GM18519 (cell line): ENCODE measurements at regions not wholly inside any gene's neighbourhood (a gene's known extent, or its start where the extent isn't known, plus 50 kb on each side); places are given as distances from the start of the nearest gene placed in this dataset.

Experiments used
- ATAC-seq: cut with Tn5 transposase; IDR thresholded peaks from one replicate; pipeline ENCODE4 v1.9.1; 2021; ENCODE audit warnings: mild to moderate bottlenecking, moderate library complexity; ENCODE audit not compliant: unreplicated experiment, low FRiP score

- ATAC-seq = no peak
Observed at GRCh38 chr7:52287698-52288097, 747.7 kb upstream of the POM121L12 start.

- no peak for ATAC-seq
Observed at GRCh38 chr7:52285689-52286088, 749.7 kb upstream of the POM121L12 start.

- ATAC-seq = no peak
Observed at GRCh38 chr7:52283335-52283734, 752.1 kb upstream of the POM121L12 start.

- no peak for ATAC-seq
Observed at GRCh38 chr7:52273685-52274610, 761.5 kb upstream of the POM121L12 start.

- no peak for ATAC-seq
Observed at GRCh38 chr7:52271703-52272102, 763.7 kb upstream of the POM121L12 start.

GRCh38 chr7:52270301-52270700 is 765.1 kb upstream of the POM121L12 start:
- no peak for ATAC-seq

- no peak for ATAC-seq
Observed at GRCh38 chr7:52269669-52270068, 765.8 kb upstream of the POM121L12 start.

- no peak for ATAC-seq
Observed at GRCh38 chr7:52261057-52261456, 774.4 kb upstream of the POM121L12 start.

GRCh38 chr7:52260046-52260665 is 775.3 kb upstream of the POM121L12 start:
- ATAC-seq = no peak

GRCh38 chr7:52257890-52258289 is 777.5 kb upstream of the POM121L12 start:
- no peak for ATAC-seq

- no peak for ATAC-seq
Observed at GRCh38 chr7:52254396-52255010, 780.9 kb upstream of the POM121L12 start.

- ATAC-seq = no peak
Observed at GRCh38 chr7:52253953-52254352, 781.5 kb upstream of the POM121L12 start.

- ATAC-seq = no peak
Observed at GRCh38 chr7:52249741-52250140, 785.7 kb upstream of the POM121L12 start.

GRCh38 chr7:52247518-52247917 is 787.9 kb upstream of the POM121L12 start:
- ATAC-seq = no peak

- ATAC-seq = no peak
Observed at GRCh38 chr7:52243685-52244084, 791.7 kb upstream of the POM121L12 start.

- ATAC-seq = no peak
Observed at GRCh38 chr7:52233248-52233647, 802.2 kb upstream of the POM121L12 start.

GRCh38 chr7:52211930-52212329 is 823.5 kb upstream of the POM121L12 start:
- no peak for ATAC-seq

GRCh38 chr7:52209614-52210013 is 825.8 kb upstream of the POM121L12 start:
- ATAC-seq = no peak

GRCh38 chr7:52197221-52197620 is 838.2 kb upstream of the POM121L12 start:
- no peak for ATAC-seq

- ATAC-seq = no peak
Observed at GRCh38 chr7:52195664-52196063, 839.8 kb upstream of the POM121L12 start.

- no peak for ATAC-seq
Observed at GRCh38 chr7:52189153-52189778, 846.2 kb upstream of the POM121L12 start.
